SK-N-DZ (cell line): ENCODE measurements at regions not wholly inside any gene's neighbourhood (a gene's known extent, or its start where the extent isn't known, plus 50 kb on each side); places are given as distances from the start of the nearest gene placed in this dataset.

ENCODE experiments used
- DNase-seq: peaks from one replicate; pipeline ENCODE4 v3.0.0-alpha.2; 2015; ENCODE audit warnings: low spot score

DNA sequence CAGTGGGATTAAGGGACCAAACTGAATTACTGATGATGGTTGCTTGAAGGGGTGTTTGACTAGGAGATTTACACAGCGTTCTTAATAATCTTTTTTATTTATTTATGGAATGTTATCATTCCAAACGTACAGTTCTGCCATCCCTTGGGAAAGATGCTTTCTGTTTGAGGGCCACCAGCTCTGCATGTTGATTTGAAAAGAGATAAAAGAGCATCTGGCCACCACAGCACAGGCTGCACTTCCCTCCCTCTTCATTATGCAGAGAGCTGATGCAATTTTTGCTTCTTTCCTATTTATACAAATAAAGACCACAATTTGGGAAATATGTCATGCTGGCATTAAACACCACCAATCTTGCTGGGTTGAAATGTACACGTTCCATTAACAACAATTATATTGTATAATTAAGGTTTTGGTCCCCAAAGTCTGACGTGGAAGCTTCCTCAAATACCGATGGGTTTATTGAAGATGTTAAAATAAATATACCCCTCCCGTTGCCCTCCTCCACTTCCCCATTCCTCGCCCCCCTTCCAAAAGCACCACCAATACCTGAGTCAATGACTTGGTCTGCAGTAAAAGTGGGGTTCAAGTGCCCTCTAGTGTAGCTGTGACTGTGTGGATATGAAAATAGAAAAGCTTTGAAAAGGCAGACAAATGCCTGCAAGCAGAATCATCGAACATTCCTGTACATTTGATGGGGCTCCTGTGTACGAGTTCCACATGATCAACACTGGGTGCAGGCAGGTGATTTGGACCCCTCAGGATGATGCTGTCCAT lies 211.9 kb downstream of the HRH4 start:
- DNase-seq: peak; percentile 62

DNA sequence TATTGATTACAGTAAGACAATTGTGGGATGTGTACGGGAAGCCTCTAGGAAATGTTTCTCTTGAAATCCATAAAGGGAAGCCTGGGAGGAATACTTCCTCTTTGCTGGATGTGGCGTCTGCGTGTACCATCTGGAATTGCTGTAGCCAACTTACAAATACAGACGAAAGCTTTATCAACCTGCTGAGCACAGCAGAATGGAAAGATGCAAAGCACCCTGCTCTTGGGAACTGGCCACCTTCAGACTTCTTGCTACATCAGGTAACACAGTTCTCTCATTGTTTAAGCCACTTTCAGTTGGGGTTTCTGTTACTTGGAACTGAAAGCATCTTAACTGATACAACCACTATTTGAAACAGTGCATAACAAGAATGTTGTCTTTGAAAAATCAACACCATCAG lies 213.8 kb downstream of the HRH4 start:
- DNase-seq: no peak

DNA sequence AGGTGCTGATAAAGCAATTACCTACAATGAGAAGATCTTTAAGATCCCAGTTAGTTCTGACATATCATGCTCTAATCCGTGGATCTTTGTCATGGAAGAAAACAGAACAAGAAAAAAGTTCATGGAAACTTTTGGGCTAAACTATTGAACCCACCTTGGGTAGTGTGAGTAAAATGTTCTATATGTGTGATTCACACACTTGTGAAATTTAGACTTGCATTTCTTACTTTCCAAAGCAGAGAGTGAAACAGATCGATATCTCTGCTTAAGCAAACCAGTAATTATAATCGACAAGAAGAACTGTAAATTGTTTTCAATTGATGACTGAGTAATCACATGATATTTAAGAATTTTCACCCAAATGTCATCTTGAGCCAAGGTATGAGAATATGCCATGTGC lies 214.2 kb downstream of the HRH4 start:
- DNase-seq: no peak

DNA sequence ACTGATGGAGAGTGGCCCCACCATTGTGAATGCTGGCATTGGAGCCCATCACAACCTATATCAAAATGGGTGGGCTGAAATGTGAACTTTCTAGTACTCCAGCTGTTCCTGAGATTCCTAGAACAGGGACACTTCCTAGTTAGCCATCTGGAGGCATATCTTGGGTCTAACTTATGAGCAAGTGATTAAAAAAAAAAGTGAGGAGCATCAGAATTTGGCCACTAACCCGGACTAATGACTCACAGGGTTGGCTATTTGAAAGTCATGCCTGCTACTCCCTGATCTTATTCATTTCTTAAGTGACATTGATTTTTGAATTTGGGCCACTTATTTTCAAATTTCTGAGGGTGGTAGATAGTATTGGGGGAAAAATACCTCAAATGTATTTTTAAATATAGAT lies 216.6 kb downstream of the HRH4 start:
- DNase-seq: no peak

DNA sequence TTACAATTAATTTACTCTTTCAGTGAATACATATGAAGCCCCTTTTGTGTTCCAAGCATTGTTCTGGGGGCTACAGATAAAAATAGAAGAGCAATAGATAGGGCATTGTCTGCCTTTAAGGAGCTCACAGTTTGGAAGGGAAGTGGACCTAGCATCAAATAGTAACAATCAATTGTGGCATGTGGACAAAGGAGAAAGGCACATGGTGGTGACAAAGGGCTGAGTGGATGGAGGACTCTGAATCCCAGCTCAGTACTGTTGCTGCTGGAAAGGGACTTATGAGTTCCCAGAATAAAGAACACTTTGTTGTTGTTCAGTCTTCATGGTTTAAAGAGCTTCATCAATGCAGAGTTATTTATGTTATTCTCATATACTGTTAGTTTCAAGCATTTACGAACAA lies 217.7 kb downstream of the HRH4 start:
- DNase-seq: no peak

DNA sequence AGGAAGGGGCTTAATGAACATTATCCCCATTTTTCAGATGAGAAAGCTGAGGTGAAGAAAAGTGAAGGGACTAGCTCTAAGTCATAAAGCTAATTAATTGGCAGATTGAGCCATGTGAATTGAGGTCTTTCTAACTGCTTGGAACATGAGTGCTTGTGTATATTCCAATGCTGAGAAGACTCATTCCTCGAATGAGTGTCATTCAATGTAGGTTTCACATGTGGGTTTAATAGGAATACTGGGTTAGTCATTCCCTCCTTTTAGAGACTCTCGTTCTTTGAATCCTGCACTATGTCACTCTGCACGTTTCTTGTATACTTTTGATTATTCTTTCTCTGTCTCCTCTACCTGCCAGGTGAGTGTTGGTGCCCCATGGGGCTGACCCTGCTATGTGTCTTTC lies 218.2 kb downstream of the HRH4 start:
- no peak for DNase-seq

DNA sequence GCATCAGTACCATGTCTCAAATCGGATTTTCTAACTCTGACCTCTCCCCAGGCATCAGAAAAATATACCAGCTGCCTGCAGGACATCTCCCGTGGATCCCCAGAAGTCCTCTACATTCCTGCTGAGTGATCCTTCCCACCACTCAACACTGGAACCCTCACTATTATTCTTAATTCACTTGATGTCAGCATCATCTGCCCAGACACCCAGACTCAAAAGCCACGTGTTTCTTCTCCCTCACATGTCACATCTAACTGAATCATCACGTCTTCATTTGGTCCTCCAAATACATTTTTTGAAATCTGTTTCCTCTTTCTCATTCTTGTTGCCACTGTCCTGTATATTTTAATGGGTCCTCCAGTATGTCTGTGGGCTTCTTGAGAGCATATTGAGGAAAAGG lies 218.6 kb downstream of the HRH4 start:
- DNase-seq: peak; percentile 13

DNA sequence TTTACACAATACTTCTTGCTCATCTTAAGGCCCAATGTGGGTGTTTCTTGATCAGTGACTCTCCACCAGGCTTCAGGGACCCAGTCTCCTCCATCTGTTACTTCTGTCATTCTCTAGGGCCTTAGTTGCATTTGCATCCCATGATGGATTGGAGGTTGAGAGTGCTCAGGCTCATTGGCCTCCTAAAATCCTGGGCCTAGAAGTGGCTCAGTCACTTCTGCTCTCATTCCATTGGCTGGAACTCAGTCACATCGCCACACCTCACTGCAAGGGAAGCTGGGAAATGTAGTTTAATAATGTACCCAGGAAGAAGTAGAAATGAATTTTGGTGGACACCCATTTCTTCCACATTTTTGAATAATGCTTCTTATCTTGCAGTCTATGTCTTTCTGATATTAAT lies 223.5 kb downstream of the HRH4 start:
- no peak for DNase-seq

DNA sequence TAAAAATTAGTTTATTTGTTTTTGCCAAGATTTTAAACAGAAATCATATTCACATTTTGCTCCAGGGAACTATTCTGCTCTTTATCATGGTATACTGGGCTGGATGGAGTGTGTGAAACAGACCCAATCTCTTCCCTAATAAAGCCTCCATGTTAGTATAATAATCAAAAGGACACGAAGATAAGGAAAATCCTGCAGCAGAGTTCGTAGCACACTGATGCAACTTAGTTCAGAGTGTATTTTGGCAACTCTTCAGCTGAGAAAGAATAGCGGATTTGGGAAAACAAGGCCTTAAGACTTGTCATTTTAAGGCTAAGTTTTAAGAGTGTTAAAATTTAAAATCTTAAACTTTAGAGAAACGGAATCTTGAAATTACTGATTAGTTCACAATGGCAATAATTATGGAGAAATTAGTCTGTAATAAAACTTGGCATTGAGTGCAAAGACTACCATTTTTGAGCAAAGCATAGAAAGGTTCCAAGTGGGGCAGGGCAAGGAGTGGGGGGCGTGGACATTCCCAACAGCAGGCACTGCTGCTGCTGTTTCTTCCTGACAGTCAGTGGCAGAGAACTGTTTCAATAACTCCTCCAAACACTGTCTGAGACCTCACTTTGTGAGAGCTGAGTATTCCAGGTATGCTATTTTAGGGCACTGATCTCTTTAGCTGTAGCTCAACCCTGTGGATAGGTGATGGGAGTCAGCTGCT lies 225.0 kb downstream of the HRH4 start:
- DNase-seq: no peak

DNA sequence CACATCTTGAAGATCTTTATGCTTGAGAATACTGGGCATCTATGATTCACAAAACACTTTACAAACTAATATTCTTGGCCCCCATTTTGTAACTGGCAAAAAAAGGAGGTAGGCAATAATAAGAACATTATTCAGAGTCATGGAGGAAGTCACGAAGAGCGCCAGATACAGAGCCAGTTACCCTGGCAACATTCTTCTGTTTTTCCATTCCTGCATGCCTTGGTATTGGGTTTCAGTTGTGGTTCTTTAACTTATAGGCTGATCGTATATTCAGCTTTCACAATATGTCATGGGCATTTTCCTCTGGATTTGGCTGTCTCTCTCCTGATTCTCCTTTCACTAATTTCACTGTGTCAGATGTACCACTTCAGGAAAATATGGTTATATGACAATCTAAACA lies 234.7 kb downstream of the HRH4 start:
- no peak for DNase-seq

DNA sequence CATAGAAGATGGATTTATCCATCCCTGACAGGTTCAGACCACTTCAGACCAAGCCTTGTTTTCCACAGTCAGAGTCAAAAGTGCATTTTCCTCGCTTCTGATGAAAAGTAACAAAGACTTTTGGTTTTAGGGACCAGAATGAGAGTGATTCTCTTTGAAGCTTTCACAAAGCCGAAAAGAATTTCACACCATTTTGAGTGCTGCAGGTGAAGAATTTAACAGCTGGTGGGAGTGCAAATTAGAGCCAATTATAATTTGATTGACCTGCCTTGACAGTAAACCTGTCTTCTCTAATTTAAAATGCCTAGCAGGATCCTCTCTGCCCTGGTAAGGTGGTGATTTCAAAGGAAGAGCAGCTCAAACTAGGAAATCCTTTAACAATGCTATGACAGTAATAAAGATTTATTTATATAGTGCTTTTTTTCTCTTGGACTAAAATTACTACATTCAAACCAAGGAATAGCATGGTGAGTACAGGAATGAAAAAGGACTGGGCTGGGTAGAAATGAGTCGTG lies 241.6 kb downstream of the HRH4 start:
- DNase-seq: no peak

DNA sequence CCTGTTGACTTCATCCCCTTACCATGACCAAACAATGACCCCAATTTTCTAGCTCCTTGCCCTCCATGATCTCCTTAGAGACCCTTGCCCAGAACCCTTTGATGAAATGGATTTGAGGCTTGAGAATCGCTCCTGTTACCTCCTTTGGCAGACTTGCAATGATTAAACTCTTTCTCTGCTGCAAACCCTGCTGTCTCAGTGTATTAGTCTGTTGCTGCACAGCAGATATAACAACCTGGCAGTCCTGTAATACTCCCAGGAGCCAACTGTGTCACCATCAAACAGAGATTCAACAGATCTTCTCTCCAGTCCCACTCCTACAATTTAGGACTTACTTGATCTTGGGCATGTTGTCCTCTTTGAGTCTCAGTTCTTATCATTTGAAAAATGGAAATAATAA lies 242.9 kb downstream of the HRH4 start:
- no peak for DNase-seq

DNA sequence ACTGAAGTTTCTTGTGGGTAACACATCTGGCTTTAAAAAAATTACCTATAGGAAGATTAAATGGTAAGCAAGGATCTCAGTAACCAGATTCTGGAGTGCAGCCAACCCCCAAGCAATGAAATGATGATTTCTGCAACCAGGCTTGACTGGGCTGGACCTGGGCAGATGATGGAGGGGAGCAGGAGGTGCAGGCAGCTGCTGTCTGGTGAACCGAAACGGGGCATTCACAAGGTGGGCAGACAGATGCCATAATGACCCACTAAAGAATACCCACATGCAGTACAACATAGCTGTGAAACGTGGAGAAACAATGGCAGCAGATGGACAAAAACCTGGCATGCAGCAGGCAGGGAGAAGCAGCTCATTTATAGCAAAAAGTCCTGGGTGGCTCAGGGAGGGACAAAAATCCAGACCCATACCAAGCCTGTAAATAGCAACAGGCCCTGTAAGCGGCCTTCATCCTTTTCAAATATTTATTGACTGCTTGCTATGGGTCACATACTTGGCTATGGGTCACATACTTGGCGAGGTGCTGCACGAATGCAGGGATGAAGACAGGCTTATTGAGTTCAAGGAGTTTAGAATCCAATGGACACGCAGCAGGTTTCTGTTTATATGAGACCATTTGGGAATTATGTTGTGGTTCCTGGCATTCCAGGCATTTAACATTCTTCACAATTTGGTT lies 244.7 kb downstream of the HRH4 start:
- DNase-seq: no peak

DNA sequence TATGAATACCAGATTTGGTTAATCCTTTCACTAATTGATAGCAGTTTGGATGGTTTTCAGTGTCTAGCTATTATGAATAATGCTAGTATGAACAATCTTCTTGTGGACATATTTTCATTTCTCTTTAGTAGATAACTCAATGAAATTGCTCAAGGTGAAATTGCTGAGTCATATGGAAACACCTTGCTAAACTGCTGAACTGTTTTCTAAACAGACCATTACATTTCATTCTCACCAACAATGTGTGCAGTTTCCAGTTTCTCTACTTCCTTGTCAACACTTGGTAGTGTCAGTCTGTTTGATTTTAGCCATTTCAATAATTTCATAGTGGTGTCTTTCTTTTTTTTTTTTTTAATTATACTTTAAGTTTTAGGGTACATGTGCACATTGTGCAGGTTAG lies 250.0 kb downstream of the HRH4 start:
- DNase-seq: no peak

DNA sequence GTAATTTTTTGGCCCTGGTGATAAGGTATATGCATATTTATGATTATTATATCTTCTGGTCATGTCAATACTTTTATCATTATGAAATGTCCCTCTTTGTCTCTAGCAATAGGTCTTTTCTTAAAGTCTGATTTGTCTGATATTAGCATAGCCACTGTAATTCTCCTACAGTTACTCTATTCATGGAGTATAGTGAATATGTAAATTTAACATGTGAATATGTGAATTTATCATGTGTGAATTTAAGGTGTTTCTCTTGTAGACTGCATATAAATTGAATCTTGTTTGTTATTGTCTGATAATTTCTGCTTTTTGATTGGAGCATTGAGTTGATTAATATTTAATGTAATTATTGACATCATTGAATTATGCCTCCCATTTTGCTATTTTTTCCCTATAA lies 259.4 kb downstream of the HRH4 start:
- no peak for DNase-seq

DNA sequence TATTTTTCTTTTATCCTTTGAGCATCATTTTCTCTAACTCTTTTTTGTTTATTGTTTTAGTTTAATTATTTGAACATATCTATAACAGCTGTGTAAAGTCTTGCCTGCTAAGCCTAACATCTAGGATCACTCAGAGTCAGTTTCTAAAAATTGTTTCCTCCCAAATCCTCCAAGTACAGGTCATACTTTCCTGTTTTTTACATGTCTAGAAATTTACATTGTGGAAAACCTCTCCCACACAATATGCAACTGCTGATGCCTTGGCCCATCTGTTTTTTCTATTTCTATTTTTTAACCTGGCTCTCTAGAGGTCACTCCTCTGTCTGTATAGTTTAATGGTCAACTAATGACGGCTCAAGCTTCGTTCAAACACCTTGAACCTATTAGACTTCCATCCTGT lies 261.0 kb downstream of the HRH4 start:
- DNase-seq: no peak

DNA sequence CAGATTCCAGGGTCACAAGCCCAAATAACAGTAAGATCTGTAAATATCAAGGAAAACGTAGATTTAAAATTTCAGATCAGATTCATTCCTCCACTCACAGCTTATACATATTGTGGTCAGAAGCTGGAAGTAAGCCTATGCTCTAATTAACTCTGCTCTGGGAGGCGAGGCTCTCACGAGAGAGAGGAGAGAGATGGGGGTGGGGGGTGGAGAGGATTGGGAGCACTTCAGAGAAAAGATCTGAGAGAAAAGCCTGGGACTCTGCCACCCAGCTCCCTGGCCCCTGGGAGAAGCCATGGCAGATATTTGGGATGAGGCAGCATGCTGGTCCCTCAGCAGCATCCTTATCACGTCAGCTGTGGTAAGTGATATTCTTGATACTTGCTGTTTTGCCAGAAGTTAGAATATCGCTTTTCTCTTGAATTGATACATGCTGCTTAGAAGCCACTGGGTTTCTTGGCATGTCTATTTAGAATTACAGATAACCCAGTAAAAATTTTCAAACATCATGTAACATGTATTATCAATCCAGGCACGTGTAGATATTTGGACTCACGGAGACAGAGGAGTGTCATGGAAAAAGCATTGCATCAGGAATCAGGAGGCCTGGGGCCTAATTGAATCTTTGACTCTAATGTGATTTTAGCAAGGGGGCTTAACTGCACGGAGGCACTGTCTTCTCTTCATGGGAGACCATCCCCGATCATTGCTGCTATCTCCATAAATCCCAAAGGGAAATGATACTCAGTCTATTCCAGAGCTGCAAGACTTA lies 265.4 kb downstream of the HRH4 start:
- peak; percentile 86 for DNase-seq

DNA sequence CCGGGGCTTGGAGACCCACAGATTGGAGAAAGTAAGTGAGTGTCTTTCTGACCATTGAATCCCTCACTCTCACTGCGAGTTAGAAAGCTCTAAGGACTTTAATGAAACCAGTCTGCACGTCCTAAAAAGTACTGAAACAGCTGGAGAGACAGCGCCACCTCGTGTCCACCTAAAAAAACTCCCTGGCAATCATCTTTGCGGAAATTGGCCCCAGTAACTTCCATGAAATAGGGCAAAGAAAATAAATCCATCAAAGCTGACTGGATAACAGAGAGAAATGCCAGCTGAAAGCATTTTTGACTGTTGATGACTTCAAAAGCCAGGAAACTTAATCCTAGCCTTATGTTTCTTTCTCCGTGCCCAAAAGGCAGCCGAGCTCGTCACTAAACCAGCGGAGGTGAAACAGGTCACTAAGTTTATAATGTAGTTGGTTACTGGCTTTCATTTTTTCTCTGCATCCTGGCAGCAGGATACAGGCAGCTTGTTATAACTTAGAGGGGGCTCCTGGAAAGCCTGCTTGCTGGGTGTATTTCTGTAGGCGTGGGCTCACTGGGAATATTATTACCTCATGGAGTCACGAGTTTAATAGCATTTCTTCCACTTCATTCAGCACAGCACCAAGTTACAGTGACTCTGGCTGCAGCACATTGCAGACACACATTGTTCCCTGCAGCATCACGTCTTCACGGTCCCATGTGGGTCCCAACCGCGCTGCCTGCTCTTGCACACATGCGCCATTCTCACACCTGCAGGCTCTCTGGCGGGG lies 266.5 kb downstream of the HRH4 start:
- DNase-seq: peak; percentile 83

DNA sequence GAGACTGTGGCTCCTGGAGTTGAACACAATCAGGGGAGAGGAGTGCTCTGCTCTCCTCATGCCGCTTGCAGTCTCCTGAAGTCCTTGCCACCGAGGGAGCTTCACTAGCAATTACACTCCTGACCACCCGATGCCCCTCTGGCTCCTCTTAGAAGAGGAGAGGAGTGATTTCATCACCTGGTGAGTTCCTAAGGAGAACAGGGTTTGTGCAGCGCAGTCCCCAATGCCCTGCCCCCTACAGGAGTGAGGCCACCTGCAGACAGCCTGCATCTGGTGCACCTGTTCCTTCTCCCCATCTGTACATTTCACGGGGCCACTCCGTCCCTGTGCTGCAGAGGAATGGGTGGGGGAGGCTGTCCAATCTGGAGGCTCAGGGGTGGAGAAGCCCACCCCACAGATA lies 267.2 kb downstream of the HRH4 start:
- DNase-seq: no peak

DNA sequence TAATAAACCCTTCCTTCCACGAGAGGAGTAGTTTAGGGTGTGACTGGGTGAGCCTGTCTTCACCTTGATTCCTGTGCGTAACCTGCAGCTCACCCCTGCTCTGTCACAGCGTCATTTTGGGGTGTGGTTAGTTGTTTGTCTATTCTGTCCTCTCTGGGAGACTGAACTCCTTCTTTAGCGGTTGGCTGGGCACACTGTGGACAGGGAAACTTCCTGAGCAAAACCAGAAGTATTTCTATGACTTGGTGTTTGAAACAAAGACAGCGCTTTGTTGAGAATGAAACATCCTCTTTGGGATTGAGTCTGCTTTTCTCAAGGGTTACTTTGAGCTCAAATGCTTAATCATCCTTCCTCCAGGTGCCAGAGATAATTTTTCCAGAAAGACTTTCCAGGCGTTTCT lies 270.7 kb downstream of the HRH4 start:
- no peak for DNase-seq

DNA sequence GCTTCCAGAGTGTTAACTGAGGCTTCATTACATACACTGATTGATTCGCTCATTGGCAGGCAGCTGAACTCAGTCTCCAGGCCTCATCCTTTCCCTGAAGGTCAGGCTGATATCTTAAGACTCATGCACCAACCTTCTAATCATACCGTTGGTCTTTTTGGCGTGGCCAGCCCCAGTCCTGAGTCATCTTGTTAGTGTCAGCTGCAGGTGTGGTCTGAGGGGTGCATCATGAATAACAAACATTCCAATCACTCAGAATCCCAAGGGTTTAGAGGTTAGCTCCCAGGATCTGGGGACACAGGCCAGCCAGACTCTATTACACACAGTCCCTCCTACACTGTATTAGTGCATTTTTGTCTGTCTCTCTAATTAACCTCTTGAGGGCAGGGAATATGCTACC lies 271.5 kb downstream of the HRH4 start:
- no peak for DNase-seq
